Suprapubic skin (tissue), 4 donors: ENCODE measurements at regions not wholly inside any gene's neighbourhood (a gene's known extent, or its start where the extent isn't known, plus 50 kb on each side); places are given as distances from the start of the nearest gene placed in this dataset.

Experiments
- EP300 ChIP-seq: sonication (generic); formaldehyde crosslinking; IDR thresholded peaks from one replicate; pipeline ENCODE4 v1.6.1; 2017; ENCODE audit warnings: antibody characterized with exemption
- POLR2A ChIP-seq, 2 donors: fragments of 450-650 bp; IDR thresholded peaks; one replicate each; pipeline ENCODE4 v1.6.1; 2017; ENCODE audit warnings: antibody characterized with exemption in 2 of 2, mild to moderate bottlenecking in 2 of 2, moderate library complexity in 2 of 2
- POLR2AphosphoS5 ChIP-seq, 3 donors: sonication (generic); formaldehyde crosslinking; IDR thresholded peaks; one replicate each; pipeline ENCODE4 v1.6.1; 2017; ENCODE audit warnings: antibody characterized with exemption in 3 of 3
- TF ChIP-seq, protein P1 (sequence below), 2 donors: fragments of 200-600 bp in 1 of 2; fragments of 450-650 bp in 1 of 2; sonication (generic) in 1 of 2; IDR thresholded peaks; one replicate each; pipeline ENCODE4 v1.5.1; 2016 to 2019; ENCODE audit warnings: antibody characterized with exemption in 2 of 2, mild to moderate bottlenecking in 1 of 2, moderate library complexity in 1 of 2

DNA sequence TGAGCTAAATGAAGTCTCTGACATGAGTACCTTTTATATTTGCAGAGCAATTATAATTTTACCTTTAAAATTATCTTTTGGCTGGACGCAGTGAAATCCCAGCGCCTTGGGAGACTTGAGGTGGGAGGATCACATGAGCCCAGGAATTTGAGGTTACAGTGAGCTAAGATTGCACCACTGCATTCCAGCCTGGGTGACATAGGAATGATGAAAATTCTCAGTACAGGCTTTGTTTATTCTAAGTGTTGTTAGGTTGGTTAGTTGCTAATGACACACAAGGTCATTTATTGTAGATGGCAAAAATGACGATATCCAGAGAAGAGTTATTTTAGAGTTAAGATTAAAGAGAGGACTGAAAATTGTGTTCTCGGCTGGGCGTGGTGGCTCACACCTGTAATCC is 87.6 kb downstream of the XRCC2 start:
- TF ChIP-seq, protein P1, sequence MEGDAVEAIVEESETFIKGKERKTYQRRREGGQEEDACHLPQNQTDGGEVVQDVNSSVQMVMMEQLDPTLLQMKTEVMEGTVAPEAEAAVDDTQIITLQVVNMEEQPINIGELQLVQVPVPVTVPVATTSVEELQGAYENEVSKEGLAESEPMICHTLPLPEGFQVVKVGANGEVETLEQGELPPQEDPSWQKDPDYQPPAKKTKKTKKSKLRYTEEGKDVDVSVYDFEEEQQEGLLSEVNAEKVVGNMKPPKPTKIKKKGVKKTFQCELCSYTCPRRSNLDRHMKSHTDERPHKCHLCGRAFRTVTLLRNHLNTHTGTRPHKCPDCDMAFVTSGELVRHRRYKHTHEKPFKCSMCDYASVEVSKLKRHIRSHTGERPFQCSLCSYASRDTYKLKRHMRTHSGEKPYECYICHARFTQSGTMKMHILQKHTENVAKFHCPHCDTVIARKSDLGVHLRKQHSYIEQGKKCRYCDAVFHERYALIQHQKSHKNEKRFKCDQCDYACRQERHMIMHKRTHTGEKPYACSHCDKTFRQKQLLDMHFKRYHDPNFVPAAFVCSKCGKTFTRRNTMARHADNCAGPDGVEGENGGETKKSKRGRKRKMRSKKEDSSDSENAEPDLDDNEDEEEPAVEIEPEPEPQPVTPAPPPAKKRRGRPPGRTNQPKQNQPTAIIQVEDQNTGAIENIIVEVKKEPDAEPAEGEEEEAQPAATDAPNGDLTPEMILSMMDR (IDR thresholded peaks at IDR 0.05), result no peak
- no peak for TF ChIP-seq POLR2AphosphoS5 (IDR thresholded peaks at IDR 0.05)
- peak; percentile 19 for TF ChIP-seq EP300
- no peak for TF ChIP-seq POLR2A (IDR thresholded peaks at IDR 0.05)
